NK-92 treated with Interleukin-12 subunit alpha and Interleukin-12 subunit beta, amount 100 ng/mL, for 24 hours (cell line): ENCODE measurements at regions not wholly inside any gene's neighbourhood (a gene's known extent, or its start where the extent isn't known, plus 50 kb on each side); places are given as distances from the start of the nearest gene placed in this dataset.
A peak's percentile ranks its signal among the peaks of the same experiment; 100 is the strongest.
"Not testable (repeated sequence)": the region's sequence is repeated elsewhere in the genome, so short reads cannot be mapped to it uniquely, and the experiment has no call there.

Experiments used
- DNase-seq: peaks from one replicate; lab custom pipeline; 2025; lab: John Stamatoyannopoulos, UW

DNA sequence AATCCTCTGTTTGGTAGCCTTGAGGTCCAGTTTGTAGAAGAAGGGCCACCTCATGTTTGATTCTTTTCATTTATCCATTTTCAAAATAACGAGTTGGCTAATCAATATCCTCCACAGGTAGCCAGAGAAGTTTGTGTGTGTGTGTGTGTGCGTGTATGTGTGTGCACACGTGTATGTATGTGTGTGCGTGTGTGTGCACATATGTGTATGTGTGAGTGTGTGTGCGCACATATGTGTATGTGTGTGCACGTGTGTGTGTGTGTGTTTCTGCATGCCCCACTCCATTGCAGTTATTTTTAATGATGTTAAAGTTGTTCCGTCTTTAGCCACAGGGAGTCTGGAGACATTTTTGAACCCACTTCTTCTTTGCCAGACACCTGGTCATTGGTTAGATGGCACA lies 112.8 kb upstream of the PRKCQ start:
- no peak for DNase-seq

DNA sequence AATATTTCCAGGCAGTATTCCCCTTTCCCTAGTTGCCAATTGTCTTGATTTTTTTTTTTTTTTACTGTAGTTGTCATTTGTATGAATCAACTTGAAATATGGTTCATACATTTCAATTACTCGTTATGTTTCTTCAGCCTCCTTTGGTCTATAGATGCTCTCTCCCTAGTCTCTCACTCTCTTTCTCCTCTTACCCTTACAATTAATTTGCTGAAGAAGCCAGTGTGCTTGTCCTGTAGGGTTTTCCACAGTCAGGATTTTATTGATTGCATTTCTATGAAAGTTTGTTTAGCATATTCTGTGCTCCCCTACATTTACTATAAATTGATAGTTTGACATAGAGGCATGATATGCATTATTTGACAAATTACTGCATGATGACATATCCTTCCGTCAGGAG lies 112.0 kb upstream of the PRKCQ start:
- no peak for DNase-seq

DNA sequence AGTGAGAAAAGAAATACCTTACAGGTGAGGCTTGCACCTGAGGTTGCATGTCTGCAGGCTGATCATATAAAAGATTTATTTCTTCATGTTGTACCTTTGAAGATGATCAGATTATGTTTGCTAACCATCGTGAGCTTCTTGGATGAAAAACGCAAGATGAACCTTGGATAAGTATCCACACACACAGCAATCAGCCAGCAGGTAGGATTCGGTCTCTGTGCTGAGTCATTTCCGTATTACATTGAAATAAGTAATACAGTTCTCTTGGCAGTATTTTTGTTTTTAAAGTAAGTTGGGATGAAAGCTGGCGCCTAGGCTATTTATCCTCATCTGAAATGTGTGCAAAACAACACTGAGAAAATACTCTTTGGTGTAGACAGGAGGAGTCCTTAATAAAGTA lies 109.0 kb upstream of the PRKCQ start:
- DNase-seq, result no peak

DNA sequence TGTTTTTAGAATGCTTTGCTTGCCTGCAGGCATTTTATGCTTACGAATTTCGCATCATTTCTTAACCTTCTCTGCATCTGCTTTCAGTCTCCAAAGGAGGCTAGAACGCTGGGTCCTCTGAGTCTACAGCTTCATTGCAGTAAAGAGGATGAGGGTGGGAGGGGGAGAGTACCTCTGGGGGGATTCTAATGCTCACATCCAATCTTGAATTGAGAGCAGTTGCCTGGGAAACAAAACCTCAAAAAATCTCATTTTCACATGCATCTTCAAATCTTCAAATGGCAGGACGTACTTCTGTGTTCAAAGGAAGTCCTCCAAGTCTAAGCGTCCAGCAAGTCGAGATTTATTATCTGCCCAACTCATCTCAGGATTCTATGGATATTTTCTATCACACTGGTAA lies 100.7 kb upstream of the PRKCQ start:
- DNase-seq, result no peak

DNA sequence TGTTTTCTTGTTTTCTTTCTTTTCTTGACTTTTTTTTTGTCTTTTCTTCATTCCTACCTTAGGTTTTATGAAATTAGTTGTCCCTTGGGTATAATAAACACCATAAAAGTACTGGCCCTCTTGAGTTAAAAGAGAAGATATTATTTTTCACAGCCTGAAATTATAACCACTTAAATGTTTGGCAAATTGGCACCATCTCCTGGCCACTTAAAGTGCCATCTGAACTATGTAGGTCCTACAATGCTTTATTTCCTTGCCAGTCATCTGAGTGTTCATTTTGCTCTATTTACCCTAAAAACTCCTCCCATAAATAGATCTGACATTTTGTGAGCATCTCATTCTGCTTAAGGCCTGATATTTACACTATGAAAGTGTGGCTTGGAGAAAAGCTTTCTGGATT lies 98.9 kb upstream of the PRKCQ start:
- DNase-seq, result no peak

DNA sequence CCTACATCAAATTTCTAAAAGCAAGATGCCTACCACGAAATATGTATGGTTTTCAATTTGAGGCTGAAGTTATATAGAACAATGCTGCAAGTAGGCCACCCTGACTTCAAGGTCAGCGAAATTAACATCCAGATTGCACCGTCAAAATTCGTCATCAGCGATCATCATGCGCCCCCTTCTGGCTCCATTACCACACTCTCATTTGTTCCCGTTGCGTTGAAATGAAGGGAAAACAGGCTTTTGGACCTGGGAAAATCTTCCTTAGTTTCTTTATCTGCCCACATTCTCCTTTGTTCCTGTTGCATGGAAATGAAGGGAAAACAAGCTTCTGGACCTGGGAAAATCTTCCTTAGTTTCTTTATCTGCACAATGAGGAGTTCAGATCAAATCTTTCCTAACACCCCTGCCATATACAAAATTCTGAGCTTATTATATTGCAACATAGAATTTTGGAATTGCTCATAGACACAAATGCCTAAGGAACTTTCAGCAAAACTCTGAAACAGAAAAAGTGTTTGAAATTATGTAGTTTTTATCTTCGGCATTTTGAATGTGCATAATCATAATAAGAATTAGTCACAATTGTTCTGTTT lies 98.2 kb upstream of the PRKCQ start:
- DNase-seq, result no peak

DNA sequence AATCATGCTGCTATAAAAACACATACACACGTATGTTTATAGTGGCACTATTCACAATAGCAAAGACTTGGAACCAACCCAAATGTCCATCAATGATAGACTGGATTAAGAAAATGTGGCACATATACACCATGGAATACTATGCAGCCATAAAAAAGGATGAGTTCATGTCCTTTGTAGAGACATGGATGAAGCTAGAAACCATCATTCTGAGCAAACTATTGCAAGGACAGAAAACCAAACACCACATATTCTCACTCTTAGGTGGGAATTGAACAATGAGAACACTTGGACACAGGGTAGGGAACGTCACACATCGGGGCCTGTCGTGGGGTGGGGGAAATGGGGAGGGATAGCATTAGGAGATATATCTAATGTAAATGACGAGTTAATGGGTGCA lies 97.1 kb upstream of the PRKCQ start:
- DNase-seq, result not testable (repeated sequence)

DNA sequence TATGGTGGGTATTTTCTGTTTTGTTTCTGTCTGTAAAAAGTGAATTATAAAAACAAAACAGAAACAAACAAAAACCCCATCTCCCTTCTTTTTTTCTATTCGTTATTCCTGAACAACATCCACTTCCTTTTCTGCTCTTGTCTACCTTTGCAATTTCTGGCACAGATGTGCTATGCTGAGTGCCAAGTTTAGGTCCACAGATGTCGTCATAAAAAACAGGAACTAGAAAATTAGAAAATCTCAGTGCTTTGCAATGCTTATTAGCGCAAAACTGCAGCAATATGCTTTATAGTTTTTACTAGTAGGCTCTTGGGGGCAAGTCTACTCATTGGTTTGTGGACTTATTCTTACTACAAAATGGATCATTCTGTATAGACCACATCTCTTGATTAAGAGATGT lies 94.2 kb upstream of the PRKCQ start:
- no peak for DNase-seq

DNA sequence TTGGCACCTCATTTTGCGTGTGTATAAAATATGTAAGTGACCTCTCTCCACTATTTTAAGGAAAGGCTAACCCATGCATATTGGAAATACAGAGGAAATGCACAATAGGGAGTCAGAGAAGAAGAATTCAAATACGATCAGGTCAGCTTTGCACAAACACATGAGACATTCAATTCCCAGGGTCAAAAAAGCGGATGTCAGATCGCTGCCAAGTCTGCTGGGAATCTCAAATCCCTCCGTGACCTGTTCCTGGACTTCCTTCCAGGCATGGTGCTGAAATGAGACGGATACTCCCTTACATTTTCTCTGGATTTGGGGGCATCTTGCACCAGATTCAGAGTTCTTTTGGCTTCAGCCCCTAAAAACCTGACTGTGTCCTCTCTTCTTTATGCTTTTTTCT lies 91.9 kb upstream of the PRKCQ start:
- no peak for DNase-seq

DNA sequence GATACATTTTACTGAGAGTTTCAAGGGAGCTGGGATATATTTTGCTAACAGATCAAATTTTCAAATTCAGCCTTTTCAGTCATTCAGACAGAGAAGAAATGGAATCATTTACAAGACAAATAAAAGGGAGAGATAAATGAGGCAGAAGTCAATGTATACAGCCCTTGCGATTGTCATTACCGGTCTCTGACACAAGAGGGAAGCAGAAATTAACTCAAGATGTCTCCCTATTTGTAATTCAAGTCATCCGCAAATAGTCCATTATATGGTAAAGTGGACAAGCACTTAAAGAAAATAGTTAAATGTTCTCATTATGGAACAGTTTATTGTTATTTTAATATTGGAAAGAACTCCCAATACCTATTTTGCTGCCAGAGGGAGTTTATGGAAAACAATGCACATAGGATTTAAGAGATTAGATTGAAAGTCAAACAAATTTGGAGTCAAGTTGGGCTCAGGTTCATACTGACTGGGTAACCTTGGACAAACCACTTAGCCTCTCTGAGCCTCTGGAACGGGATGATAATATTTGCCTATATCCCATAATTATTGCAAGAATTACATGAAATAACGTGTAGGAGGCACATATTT lies 89.3 kb upstream of the PRKCQ start:
- DNase-seq, result no peak

DNA sequence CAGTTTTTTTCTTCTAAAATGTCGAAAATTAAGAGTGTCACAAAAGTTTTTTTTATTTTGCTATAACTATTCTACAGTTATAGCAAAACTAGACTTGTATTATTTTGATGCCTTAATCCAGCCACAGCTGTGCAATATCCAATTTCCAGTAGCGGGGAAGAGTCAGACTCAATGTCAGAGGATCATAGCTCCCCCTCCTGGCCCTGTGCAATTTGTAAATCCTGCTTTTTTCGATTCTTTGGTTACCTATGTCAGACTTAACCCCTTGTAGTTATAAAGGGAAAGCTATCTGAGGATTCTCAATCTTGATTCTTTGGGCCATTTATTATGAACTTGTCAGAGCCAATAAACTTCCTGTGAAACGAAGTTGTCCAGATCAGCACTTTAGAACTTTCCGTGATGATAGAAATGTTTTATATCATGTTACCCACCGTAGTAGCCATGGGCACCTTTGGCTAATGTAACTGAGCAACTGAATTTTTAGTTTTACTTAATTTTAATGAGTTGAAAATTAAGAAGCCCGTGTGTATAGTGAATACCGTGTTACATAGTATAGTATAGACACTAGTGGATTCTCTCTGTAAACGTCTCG lies 87.7 kb upstream of the PRKCQ start:
- no peak for DNase-seq

DNA sequence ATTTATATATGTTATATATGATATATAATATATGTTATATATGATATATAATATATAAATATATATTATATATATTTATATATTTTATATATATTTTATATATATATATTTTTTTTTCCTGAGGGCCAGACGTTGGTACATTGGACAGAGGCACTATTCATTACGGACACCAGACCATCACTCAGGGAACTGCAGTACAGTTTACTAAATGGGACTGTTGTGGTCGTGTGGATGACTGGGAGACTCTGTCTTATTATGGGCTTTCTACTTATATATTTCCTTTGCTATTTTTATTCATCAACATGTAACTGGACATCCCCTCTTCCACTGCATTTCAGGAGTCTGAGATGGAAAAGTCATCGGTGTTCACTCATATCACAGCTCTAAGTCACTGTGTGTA lies 87.1 kb upstream of the PRKCQ start:
- no peak for DNase-seq

DNA sequence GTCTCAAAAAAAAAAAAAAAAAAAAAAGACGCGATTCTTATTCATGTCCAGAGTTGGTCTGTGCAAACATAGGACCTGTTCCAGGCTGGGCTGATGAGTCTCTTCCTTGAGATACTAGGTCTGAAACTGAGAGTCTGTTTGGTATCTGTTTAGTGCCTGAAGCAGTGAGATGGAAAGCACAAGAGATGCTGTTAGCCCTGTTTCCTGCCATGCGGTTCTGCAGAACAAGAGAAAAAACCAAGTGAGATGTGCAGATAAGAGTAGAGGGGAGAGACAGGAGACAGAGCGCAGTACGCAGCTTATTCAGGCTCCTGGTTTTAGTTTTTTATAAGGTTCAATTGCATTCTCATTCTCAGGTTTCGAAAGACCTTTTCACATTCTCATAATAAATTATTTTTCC lies 85.8 kb upstream of the PRKCQ start:
- no peak for DNase-seq

DNA sequence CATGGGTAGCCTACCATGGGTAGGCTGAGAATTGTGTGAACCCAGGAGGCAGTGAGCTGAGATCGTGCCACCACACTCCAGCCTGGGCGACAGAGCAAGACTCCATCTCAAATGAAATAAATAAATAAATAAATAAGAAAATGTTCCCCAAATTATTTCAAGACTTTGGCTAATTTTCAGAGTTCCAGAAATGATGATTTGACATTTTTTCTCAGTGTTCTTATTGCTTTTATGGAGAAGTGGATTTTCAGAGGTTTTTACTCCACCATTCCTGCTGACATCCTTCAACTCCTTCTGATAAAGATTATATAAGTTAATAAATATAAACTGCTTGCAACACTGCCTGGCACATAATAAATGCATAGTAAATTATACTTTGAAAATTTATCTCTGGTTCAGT lies 80.4 kb upstream of the PRKCQ start:
- DNase-seq, result no peak

DNA sequence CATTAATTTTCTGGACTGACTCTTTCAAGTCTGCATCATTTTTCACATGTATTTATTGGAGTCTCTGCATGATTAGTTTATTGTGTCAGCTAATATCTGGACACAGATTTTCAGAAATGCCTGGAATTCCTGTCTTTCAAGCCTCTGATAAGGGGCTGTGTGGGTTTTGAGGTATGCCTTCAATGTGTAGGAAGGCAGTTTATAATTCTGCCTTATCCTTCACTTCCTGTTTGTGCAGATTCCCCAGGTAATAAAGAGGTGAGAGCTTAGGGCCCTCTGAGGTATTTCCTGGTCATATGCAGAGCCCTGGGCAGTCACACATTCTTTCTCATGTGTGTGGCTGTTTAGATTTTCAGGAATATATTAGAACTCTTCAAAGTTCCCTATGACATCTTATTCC lies 79.4 kb upstream of the PRKCQ start:
- DNase-seq, result no peak

DNA sequence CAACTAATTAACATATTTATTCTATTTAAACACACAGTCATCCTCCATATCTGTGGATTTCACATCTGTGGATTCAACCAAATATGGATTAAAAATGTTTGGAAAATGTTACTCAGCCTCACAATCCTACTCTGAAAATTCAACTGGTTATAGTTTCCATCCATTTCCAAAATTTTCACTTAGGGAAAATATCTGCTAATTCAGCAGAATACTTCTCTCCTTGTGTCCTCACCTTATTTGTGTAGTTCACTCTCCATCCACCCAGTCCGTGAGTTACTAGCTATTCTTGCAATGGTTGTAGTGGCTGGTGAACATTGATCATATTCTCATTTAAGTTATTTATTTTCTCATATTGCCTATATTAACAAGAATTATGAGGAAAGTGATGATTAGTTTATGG lies 77.6 kb upstream of the PRKCQ start:
- no peak for DNase-seq

DNA sequence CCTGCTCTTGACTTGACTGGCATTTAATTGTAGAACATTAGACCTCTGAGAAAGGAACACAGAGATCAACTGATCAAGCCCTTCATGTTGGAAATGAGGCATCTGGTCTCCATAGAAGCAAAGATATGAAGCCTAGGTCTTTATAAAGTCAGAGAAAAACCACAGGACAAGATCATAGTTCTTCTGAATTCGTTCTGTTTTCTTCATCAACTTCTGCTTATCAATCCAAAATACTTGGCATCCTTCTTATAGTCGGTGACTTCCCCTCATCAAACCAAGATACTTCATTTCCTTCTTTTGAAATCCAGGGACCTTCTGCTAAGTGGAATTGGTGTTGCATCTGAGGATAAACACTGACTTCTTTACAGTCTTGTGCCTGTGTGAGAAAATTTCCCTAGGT lies 77.1 kb upstream of the PRKCQ start:
- no peak for DNase-seq

DNA sequence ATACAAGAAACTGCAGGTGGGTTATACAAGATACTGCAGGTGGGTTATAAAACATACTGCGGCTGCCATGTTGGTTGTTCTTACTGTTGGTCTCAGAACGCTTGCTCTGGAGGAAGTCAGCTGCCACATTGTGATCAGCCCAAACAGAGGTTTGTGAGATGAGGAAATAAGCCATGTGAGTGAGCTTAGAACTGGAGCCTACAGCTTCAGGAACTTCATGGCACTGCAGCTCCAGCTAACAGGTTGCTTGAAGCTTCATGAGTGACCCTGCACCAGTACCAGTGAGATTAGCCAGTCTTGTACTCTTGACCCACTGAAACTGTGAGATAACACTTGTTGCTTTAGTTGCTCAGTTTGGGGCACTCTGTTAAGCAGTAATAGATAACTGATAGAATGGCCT lies 74.5 kb upstream of the PRKCQ start:
- DNase-seq, result no peak

DNA sequence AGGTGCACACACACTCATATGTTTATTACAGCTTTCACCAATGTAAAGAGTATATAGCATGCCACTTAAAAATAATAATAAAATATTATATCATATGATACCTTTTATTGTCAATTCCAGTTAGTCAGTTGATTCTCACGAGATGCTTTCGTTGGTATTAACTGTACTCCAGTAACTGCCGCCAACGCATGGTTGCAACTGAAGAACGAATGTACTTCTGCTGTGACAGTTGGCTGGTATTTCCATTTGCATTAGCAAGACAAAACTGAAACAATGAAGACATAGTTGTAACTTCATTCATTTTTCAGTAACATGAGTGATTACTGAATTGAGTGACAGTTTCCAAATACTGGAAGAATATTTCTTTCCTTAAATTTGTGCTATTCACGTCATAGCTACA lies 70.5 kb upstream of the PRKCQ start:
- DNase-seq, result no peak

DNA sequence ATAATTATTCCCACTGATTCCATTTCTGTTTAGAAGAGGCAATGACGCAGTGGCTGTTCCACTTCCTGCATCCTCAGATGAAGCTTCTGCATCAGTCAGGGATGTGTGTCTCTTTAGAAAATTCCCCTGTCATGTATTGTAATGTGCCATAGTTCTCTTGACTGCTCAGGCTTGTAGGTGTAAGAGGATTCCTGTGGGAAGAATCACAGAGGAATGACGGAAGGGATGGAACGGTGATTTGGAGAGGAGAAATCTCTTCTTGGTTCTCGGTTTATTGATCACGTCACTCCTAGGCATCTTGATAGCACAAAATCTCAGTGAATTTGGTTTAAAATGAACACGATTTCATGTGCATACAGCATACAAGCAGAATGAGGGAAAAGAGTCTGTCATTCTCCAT lies 69.8 kb upstream of the PRKCQ start:
- no peak for DNase-seq

DNA sequence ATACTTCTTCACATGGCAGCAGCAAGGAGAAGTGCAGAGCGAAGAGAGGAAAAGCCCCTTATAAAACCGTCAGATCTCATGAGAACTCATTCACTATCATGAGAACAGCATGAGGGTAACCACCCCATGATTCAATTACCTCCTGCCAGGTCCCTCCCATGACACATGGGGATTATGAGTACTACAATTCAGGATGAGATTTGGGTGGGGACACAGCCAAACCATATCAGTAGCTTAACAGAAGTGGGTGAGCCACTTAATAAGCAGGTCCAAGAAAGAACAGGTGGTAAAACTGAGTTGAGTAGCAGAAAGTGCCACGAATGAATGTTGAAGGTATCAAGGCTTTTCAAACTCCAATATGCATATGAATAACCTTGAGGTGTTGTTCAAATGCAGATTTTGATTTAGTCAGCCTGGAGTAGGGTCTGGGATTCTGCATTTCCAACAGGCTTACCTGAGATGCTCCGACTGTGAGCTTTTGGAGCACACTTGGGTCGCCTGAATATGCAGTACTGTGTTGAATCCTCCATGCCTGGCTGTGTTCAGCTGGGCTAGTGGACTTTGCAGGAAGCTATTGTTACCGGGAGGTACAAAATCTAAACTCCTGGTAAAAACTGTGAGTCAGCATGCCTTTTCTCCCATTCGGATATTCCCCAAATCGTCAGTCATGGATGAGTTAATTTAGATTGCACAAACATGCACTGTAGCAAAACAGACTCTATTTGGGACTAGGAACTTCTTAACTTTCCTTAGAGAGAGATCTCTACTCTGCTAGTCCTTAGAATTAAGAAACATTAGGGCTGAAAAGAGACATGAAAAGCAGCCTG lies 69.0 kb upstream of the PRKCQ start:
- DNase-seq, result no peak

DNA sequence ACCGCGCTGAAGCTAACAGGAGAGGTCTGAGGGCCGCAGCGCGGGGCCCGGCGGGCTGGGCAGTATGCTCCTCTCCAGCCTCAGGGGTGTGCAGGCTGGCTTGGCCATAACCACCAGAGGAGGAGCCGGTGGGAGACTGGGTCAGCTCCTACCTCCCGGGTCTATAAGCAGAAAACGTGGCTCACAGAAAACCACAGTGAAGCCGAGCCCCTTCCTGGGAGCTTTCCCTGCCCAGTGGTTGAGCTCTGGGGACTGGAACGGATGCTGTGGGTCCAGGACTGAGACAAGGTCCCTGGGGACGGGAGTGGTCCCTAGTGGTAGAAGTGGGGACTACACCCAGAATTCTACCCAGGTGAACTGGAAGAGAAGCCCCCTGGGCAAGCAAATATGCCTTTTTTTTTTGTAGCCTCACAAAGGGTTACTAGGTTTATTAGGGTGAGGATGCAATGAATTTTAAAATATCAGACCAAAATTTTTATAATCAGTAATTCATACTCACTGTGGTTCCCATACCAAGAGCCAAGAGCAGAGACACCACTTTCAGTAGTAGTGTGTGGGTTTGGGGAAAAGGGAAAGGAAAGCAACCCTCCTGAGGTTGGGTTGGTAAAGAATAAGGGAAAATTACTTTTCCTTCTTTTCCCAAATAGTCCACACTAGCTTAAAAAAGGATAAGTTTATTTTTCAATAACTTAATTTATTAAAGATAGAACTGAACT lies 67.9 kb upstream of the PRKCQ start:
- peak; percentile 60 for DNase-seq

DNA sequence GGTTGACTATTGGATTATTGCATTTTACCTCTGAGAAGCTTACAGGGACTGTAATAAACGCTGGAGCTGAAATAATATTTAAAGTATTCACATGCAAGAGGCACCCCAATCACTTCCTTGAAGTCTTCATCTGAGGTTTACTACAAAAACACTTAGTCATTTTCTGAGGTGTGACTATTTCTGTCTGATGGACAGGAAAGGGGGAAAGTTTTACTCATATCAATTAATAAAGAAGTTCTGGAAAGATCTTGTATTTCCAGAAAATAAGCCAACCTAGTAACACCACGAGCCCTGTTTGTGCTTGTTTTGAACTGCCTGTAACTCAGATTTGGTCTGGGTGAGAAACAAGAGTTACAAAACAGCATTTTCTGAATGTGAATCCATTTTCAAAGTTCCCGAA lies 63.9 kb upstream of the PRKCQ start:
- no peak for DNase-seq
